GM04503 (cell line): ENCODE measurements at regions not wholly inside any gene's neighbourhood (a gene's known extent, or its start where the extent isn't known, plus 50 kb on each side); places are given as distances from the start of the nearest gene placed in this dataset.
"Not testable (repeated sequence)": the region's sequence is repeated elsewhere in the genome, so short reads cannot be mapped to it uniquely, and the experiment has no call there.

Experiments
- DNase-seq: peaks from one replicate; pipeline ENCODE4 v3.0.0-alpha.2; 2012; ENCODE audit warnings: low read depth

- DNase-seq: peak; percentile 37
Measured at GRCh38 chr18:41134426-41134825, 820.6 kb upstream of the PIK3C3 start.

DNA sequence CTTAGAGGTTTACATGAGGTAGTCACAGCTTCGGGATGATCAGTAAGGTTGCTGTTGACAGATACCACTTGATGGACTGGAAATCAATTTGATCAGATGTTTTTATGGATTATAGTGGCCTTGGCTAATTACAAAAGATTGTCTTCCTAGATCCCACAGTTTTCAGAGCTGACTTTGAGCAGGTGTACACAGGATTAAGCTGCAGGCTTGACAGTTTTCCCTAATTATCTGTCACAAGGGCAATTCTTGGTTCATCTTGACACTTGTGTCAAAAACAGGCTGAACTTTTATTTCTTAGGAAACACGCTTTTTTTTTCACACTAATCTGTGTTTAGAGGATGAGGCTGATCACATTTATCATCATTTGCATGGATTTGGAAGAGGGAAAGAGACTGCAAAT is 824.0 kb upstream of the PIK3C3 start:
- DNase-seq: no peak

GRCh38 chr18:41128545-41128944 is 826.5 kb upstream of the PIK3C3 start:
- DNase-seq: no peak

DNA sequence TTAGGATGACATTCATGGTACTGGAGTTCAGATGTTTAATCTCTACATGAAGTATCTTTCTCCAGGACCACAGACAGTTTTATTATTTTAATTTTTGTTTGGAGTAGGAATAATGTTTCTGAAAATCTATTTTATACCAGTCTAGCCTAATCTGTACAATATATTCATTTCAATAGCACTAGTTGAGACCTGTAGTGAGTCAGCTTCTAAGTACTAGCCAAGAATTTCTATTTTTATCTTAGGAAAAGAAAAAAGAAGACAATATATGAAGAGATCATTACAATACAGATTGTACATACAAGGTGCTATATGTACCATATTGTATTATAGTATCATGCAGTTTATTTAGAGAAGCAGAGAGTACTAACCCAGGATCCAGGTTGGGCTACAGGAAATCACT is 826.9 kb upstream of the PIK3C3 start:
- DNase-seq: no peak

DNA sequence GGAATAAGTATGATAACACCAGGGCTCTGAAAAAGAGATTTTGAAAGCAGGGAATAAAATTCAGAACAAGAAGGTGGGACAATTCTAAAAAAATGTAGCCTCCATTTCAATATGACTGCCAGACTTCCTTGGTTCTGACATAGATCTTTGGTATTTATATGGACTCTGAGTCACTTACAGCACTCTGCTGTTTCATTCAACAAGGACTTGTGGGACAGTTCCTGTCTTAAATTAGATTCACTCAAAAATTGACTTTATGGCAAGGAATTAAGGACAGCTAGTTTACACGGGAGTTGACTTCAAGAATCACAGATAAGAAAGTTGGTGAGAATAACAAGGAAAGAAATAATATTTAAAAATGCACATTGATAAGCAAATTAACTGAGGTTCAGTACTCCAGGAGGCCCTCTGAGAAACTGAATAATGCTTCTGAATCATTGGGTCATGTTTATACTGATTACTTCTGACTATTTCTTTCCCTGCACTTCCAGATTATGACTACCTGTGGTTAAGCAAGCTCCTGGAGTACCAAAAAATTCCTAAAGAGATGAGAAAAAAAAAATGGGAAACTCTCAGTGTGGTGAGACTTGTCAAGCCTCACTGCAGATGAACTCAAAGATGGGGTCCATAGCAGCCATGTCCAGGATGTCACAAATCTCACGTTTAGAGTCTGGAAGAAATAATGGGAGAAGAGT is 828.3 kb upstream of the PIK3C3 start:
- DNase-seq: peak; percentile 58

DNA sequence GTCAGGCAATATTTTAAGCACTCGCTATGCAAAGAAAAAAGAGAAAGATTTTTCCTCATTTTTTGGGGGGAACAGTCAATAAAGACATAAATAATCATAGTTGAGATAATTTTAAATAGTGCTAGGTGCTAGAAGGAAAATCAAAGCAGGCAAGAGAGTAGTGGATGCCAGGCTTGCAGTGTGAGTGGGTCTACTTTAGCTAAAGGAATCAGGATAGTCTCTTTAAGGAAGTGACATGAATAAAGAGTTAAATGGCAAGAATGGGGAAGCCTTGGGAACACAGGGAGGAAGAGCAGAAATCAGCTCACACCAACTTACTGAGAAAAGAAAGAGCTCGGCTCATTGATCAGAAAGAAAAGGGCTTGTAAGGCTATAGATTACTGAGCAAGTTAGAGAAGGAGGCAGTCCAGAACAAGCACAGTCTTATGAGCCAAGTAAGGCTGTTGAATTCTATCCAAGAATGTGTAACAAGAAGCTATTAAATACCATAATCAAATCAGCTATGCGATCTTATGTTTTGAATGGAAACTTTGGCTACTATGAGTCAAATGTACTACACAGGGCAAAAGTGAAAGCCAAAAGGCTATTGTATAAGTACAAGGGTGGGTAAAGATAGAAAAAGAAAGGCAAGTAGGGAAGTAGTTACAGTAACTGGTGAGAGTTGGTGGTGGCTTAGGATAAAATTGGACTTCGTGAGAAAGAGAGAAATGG is 833.8 kb upstream of the PIK3C3 start:
- peak; percentile 54 for DNase-seq

GRCh38 chr18:41119031-41119430 is 836.0 kb upstream of the PIK3C3 start:
- DNase-seq: no peak

- peak; percentile 45 for DNase-seq
Measured at GRCh38 chr18:41113885-41114482, 841.0 kb upstream of the PIK3C3 start.

GRCh38 chr18:41099451-41099850 is 855.6 kb upstream of the PIK3C3 start:
- DNase-seq: no peak

GRCh38 chr18:41096504-41096903 is 858.5 kb upstream of the PIK3C3 start:
- DNase-seq: no peak

GRCh38 chr18:41077076-41077475 is 878.0 kb upstream of the PIK3C3 start:
- no peak for DNase-seq

DNA sequence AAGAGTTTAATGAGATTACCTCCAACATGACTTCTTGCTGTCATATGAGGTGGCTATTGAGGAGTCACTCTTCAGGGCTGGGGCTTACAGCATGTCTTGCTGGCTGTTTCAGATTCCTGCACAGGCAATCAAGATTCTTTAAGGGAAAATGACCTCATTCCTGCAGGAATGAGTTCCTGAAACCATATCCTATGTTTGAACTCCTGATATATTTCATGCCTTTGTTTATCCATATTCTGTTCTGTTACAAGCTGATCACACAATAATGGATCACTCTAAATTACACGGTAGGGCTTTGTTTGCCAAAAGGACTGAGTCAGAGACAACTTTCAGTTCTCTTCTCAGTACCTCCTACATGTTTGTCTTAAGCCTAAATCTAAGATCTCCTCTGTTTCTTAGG is 879.8 kb upstream of the PIK3C3 start:
- peak; percentile 53 for DNase-seq

DNA sequence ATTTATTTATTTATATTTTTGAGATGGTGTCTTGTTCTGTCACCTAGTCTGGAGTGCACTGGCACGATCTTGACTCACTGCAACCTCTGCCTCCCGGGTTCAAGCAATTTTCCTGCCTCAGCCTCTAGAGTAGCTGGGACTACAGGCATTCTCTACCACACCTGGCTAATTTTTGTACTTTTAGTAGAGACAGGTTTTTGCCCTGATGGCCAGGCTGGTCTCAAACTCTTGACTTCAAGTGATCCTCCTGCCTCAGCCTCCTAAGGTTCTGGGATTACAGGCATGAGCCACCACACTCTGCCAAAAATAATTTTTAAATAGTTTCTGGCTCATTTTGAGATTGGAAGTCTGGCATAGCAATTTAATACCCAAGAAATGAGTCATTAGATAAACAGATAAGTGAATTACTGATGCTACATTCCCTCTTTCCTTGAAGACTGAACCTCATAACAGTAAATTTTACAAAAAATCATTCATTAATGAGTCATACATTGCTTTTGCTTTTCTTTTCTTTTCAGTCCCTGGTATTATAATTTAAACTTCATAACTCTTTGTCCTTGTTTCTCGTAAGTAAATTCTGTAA is 881.6 kb upstream of the PIK3C3 start:
- peak; percentile 71 for DNase-seq

GRCh38 chr18:41072946-41073345 is 882.1 kb upstream of the PIK3C3 start:
- DNase-seq: no peak

DNA sequence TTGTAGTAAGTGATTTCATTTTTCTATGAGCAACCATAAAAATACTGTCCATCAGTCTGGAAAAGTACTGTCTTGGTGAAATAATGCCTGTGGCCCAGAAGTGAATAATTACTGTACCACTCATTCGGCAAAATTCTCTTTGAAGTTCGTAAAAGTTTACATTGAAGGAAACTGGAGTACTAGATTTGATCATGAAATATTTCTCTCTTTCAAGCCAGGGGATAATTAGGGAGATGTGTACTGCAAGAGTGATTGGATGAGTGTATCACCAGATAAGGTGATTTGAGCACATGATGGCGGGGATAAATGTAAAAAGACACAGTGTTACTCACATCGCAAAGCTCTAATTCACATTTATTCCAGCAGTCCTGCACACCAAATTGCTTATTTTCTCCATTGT is 883.2 kb upstream of the PIK3C3 start:
- no peak for DNase-seq

DNA sequence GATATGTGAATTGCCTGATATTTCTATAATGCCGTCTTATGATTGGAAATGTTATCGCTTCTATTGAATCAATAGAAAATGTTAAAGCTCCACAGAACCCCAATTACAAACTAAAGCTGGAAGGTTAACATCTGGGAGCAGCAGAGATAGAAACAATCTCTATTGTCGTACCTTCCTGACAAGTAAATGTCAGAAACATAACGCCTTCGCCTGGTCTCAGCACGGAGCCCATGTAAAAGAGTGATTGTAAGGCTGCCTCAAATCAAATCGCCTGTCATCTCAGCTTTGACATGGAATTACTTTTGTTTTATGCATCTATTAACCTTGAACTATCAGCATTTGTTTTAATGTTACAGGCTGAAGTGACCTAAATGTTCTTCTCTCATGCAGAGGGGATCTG is 885.9 kb upstream of the PIK3C3 start:
- no peak for DNase-seq

- no peak for DNase-seq
Measured at GRCh38 chr18:41064916-41065315, 890.1 kb upstream of the PIK3C3 start.

GRCh38 chr18:41060967-41061366 is 894.1 kb upstream of the PIK3C3 start:
- DNase-seq: no peak

GRCh38 chr18:41059126-41059415 is 896.0 kb upstream of the PIK3C3 start:
- DNase-seq: no peak

DNA sequence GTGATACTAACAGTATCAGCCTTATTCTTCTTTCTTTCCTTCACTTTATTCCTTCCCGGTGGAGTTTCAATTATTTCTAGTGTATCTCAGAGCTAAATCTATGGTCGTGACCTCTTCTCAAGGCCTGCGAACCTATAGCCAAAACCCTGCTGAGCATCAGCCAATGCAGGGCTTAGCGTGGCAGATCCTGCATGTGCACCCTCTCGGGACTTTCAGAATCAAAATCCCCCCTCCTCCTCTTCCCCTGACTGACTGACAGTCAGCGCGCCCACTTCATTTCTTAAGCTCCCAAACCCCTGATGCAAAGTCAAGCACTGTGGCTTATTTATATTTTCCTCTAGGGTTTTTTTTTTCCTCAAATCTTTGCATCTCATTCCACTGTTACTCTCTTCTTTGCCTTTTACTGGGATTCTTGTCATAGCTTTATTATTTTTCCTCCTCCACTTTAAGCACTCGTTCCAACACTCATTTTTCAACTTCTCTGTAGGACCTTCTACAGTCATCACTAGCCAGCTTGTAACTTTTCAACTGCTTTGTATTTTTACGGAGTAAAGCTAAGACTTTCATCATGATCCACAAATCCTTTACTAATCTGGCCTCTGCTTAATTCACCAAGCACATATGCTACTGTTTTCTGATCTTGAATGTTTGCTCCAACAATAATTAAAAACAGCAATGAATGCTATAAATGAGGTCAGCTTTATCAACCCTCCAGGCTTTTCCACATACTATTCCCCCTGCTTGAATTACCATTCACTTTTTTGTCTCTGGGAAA is 896.5 kb upstream of the PIK3C3 start:
- no peak for DNase-seq

- DNase-seq: no peak
Measured at GRCh38 chr18:41052625-41053024, 902.4 kb upstream of the PIK3C3 start.

- DNase-seq: not testable (repeated sequence)
Measured at GRCh38 chr18:41046250-41046649, 908.8 kb upstream of the PIK3C3 start.

DNA sequence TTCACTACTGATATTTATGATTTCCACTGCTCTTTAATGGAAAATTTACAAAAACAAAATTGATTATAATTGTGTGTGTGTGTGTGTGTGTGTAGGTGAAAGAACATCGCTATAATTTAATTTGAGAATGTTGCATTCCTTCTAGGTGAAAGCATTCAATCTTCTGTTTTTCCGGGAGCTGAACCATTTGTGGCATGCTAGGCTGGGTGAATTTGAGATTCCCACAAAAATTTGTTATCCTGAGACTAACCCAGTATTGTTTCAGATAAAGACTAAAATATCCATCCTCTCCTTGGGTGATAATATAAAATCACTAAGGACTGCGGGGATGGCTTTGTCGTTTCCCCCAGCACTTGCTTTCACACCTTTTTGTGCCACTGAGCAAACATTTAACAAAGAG is 911.2 kb upstream of the PIK3C3 start:
- DNase-seq: no peak
